IMR-90 (cell line): ENCODE measurements at regions not wholly inside any gene's neighbourhood (a gene's known extent, or its start where the extent isn't known, plus 50 kb on each side); places are given as distances from the start of the nearest gene placed in this dataset.

ENCODE experiments used
- ATAC-seq: fragments of 200-7000 bp; cut with Tn5 transposase; 2 replicates; pipeline ENCODE4 v1.9.1; 2020; ENCODE audit warnings: low read depth, mild to moderate bottlenecking, moderate library complexity
- BruUV-seq: library from RNA; stranded (reverse); fragments of 400-500 nt; replicated peaks from 2 replicates; lab custom pipeline; 2021; lab: Mats Ljungman, UMichigan
- CTCF ChIA-PET: fragments of 300-600 bp; formaldehyde crosslinking; extraction: SDS; loops from one replicate; lab custom pipeline; 2021; ENCODE audit warnings: antibody characterized with exemption; lab: Yijun Ruan, JAX
- POLR2A ChIA-PET: fragments of 300-600 bp; sonication (Branson Sonifier 250); formaldehyde crosslinking; loops from one replicate; lab custom pipeline; 2022; ENCODE audit warnings: antibody characterized with exemption; ENCODE audit not compliant: unreplicated experiment; lab: Charles Lee
- DNase-seq: peaks from one replicate; pipeline ENCODE4 v3.0.0; 2013
- H2AFZ ChIP-seq: replicated peaks from 2 replicates; pipeline ENCODE3; 2013; ENCODE audit warnings: low read length, mild to moderate bottlenecking; ENCODE audit not compliant: poor library complexity
- H2AK5ac ChIP-seq: 2 replicates; pipeline ENCODE4 v1.6.1; 2013; ENCODE audit warnings: low read depth, low read length, inconsistent platforms
- H2AK9ac ChIP-seq: replicated peaks from 2 replicates; pipeline ENCODE3; 2013; ENCODE audit warnings: mild to moderate bottlenecking, low read depth, low read length, moderate library complexity; ENCODE audit not compliant: poor library complexity
- H2BK120ac ChIP-seq: 2 replicates; pipeline ENCODE4 v1.6.1; 2013; ENCODE audit warnings: low read depth, low read length, inconsistent platforms
- H2BK15ac ChIP-seq: 3 replicates; pipeline ENCODE4 v1.6.1; 2013; ENCODE audit warnings: low read depth, low read length, inconsistent platforms
- H2BK20ac ChIP-seq: 2 replicates; pipeline ENCODE4 v1.6.1; 2013; ENCODE audit warnings: low read depth, mild to moderate bottlenecking, inconsistent platforms, low read length, moderate library complexity
- H2BK5ac ChIP-seq: 2 replicates; pipeline ENCODE4 v1.6.1; 2013; ENCODE audit warnings: mild to moderate bottlenecking, low read depth, low read length, inconsistent platforms; ENCODE audit not compliant: poor library complexity, severe bottlenecking
- H3K14ac ChIP-seq: replicated peaks from 2 replicates; pipeline ENCODE4 v1.6.1; 2013; ENCODE audit warnings: low read depth, low read length, inconsistent platforms
- H3K18ac ChIP-seq: 2 replicates; pipeline ENCODE4 v1.6.1; 2013; ENCODE audit warnings: low read depth, low read length, control low read depth
- H3K23ac ChIP-seq: 2 replicates; pipeline ENCODE4 v1.6.1; 2013; ENCODE audit warnings: low read depth, low read length, inconsistent platforms
- H3K27ac ChIP-seq: 2 replicates; pipeline ENCODE4 v1.5.1; 2013; ENCODE audit warnings: mild to moderate bottlenecking, control low read depth, low read length; ENCODE audit not compliant: insufficient read depth
- H3K27me3 ChIP-seq: 2 replicates; pipeline ENCODE4 v1.6.1; 2013; ENCODE audit warnings: low read length; ENCODE audit not compliant: control insufficient read depth, insufficient read depth
- H3K36me3 ChIP-seq: 2 replicates; pipeline ENCODE4 v1.6.1; 2013; ENCODE audit warnings: low read length, mixed read lengths; ENCODE audit not compliant: control insufficient read depth, insufficient read depth
- H3K4ac ChIP-seq: 2 replicates; pipeline ENCODE4 v1.6.1; 2013; ENCODE audit warnings: low read depth, low read length, inconsistent platforms
- H3K4me1 ChIP-seq: 2 replicates; pipeline ENCODE4 v1.6.1; 2013; ENCODE audit warnings: low read length, mixed read lengths; ENCODE audit not compliant: control insufficient read depth, insufficient read depth
- H3K4me2 ChIP-seq: 2 replicates; pipeline ENCODE4 v1.6.1; 2013; ENCODE audit warnings: low read depth, mild to moderate bottlenecking, control low read depth, low read length, moderate library complexity
- H3K4me3 ChIP-seq: 2 replicates; pipeline ENCODE4 v1.5.1; 2013; ENCODE audit warnings: low read depth, mild to moderate bottlenecking, control low read depth, low read length, moderate library complexity; ENCODE audit not compliant: insufficient read depth
- H3K56ac ChIP-seq: 2 replicates; pipeline ENCODE4 v1.6.1; 2013; ENCODE audit warnings: low read length, inconsistent platforms; ENCODE audit not compliant: insufficient read depth; ENCODE audit errors: extremely low read depth
- H3K79me1 ChIP-seq, 2 experiments: 2 replicates each; pipeline ENCODE4 v1.6.1; 2013; ENCODE audit warnings: low read length in 2 of 2, inconsistent platforms in 1 of 2, low read depth in 1 of 2
- H3K9ac ChIP-seq: 2 replicates; pipeline ENCODE4 v1.6.1; 2013; ENCODE audit warnings: low read depth, low read length, control low read depth
- H3K9me1 ChIP-seq: 2 replicates; pipeline ENCODE4 v1.6.1; 2013; ENCODE audit warnings: low read length, inconsistent platforms; ENCODE audit not compliant: insufficient read depth
- H3K9me3 ChIP-seq: 2 replicates; pipeline ENCODE4 v1.6.1; 2013; ENCODE audit warnings: low read length; ENCODE audit not compliant: control insufficient read depth, insufficient read depth
- H4K20me1 ChIP-seq: 2 replicates; pipeline ENCODE4 v1.6.1; 2013; ENCODE audit warnings: low read length, inconsistent platforms; ENCODE audit not compliant: insufficient read depth
- H4K5ac ChIP-seq: 2 replicates; pipeline ENCODE4 v1.6.1; 2013; ENCODE audit warnings: mild to moderate bottlenecking, low read depth, low read length, control low read depth
- H4K8ac ChIP-seq, 2 experiments: 2 replicates each; pipeline ENCODE4 v1.6.1; 2013; ENCODE audit warnings: low read depth in 2 of 2, low read length in 2 of 2, control low read depth in 1 of 2, inconsistent platforms in 1 of 2
- H4K91ac ChIP-seq: 2 replicates; pipeline ENCODE4 v1.6.1; 2013; ENCODE audit warnings: low read depth, low read length, inconsistent platforms; ENCODE audit not compliant: insufficient read depth
- CEBPB ChIP-seq: IDR thresholded peaks from 2 replicates; pipeline ENCODE4 v1.6.1; 2012; ENCODE audit warnings: low read depth, low read length, improper control_type of control experiment
- CHD1 ChIP-seq: IDR thresholded peaks from 2 replicates; pipeline ENCODE4 v1.6.1; 2012; ENCODE audit warnings: low read depth, low read length, improper control_type of control experiment
- CTCF ChIP-seq: conservative IDR thresholded peaks from 2 replicates; pipeline ENCODE4 v1.5.1; 2012; ENCODE audit warnings: mild to moderate bottlenecking, low read depth, low read length, improper control_type of control experiment
- ELK1 ChIP-seq: fragments of 150-350 bp; IDR thresholded peaks from 2 replicates; pipeline ENCODE4 v1.6.1; 2016; ENCODE audit warnings: low read depth, mild to moderate bottlenecking, low read length, moderate library complexity, borderline replicate concordance
- FOS ChIP-seq: fragments of 150-350 bp; IDR thresholded peaks from 2 replicates; pipeline ENCODE4 v1.6.1; 2016; ENCODE audit warnings: low read depth, low read length
- MAZ ChIP-seq: IDR thresholded peaks from 2 replicates; pipeline ENCODE4 v1.6.1; 2012; ENCODE audit warnings: low read depth, mild to moderate bottlenecking, low read length, improper control_type of control experiment, moderate library complexity, borderline replicate concordance
- MXI1 ChIP-seq: IDR thresholded peaks from 2 replicates; pipeline ENCODE4 v1.6.1; 2012; ENCODE audit warnings: low read depth, mild to moderate bottlenecking, low read length, moderate library complexity, borderline replicate concordance
- POLR2A ChIP-seq: IDR thresholded peaks from 2 replicates; pipeline ENCODE4 v1.6.1; 2012; ENCODE audit warnings: mild to moderate bottlenecking, low read depth, low read length
- RAD21 ChIP-seq: IDR thresholded peaks from 2 replicates; pipeline ENCODE4 v1.6.1; 2012; ENCODE audit warnings: low read length, improper control_type of control experiment
- RCOR1 ChIP-seq: IDR thresholded peaks from 2 replicates; pipeline ENCODE4 v1.6.1; 2012; ENCODE audit warnings: mild to moderate bottlenecking, low read length, improper control_type of control experiment; ENCODE audit not compliant: insufficient replicate concordance
- RFX5 ChIP-seq: IDR thresholded peaks from 2 replicates; pipeline ENCODE4 v1.8.0; 2012; ENCODE audit warnings: low read depth, mild to moderate bottlenecking, low read length, moderate library complexity
- SMC3 ChIP-seq: fragments of 150-350 bp; IDR thresholded peaks from 2 replicates; pipeline ENCODE4 v1.6.1; 2016; ENCODE audit warnings: low read depth, mild to moderate bottlenecking, antibody characterized with exemption, low read length, moderate library complexity
- USF2 ChIP-seq: fragments of 150-350 bp; IDR thresholded peaks from 2 replicates; pipeline ENCODE4 v1.6.1; 2017; ENCODE audit warnings: mild to moderate bottlenecking, antibody characterized with exemption, low read length, low read depth
- whole genome bisulfite sequencing, 2 experiments: methylation state at CpG; one replicate each; pipeline versions ENCODE4 v1.1.5 to v1.1.7; 2013; ENCODE audit warnings: missing lambda C conversion rate in 2 of 2; ENCODE audit not compliant: insufficient read length in 1 of 2; ENCODE audit errors: extremely low coverage in 2 of 2; 5-methylcytosine and 5-hydroxymethylcytosine counted together
- dilution Hi-C: fragments of 300-500 bp; cut with HindIII; formaldehyde crosslinking; loops from one replicate; pipeline ENCODE4 v1.14.3; 2018; ENCODE audit warnings: low sequenced_read_pairs; ENCODE audit not compliant: unreplicated experiment
- in situ Hi-C: fragments of 300-500 bp; cut with MboI; formaldehyde crosslinking; loops from 3 replicates; pipeline ENCODE4 v1.14.3; 2019; ENCODE audit warnings: low sequenced_read_pairs, inconsistent platforms, mixed read lengths
- intact Hi-C: fragments of 100-400 bp; cut with micrococcal nuclease; formaldehyde crosslinking; loops from 2 replicates; pipeline ENCODE4 v1.10.0; 2022

GRCh38 chr7:157468221-157469111 is 131.7 kb downstream of the DNAJB6 start:
- CTCF ChIA-PET = no interaction called here
- H3K14ac ChIP-seq = no peak overlapping the region
- H3K23ac ChIP-seq = no peak overlapping the region
- H4K5ac ChIP-seq = no peak overlapping the region
- H2BK15ac ChIP-seq = no peak overlapping the region
- ATAC-seq = no peak
- peaks cover 20% of the 10 kb centered on the region for H3K27me3 ChIP-seq
- no peak overlapping the region for H2AFZ ChIP-seq
- no peaks in the 10 kb centered on the region for H3K36me3 ChIP-seq
- in situ Hi-C loops (no loop called here), intact Hi-C loops (no loop called here), dilution Hi-C loops (no loop called here)
- no peaks in the 10 kb centered on the region for H3K79me1 ChIP-seq
- no peak overlapping the region for H3K27ac ChIP-seq
- no peaks in the 10 kb centered on the region for H3K4me1 ChIP-seq
- no peak overlapping the region for H3K4me3 ChIP-seq
- no peak overlapping the region for H3K4me2 ChIP-seq
- POLR2A ChIA-PET = no interaction called here
- no peak overlapping the region for H3K9ac ChIP-seq
- H3K18ac ChIP-seq = no peak overlapping the region
- no TSS peak for BruUV-seq
- H4K8ac ChIP-seq = no peak overlapping the region
- H4K91ac ChIP-seq = no peak overlapping the region
- H3K9me1 ChIP-seq = no peaks in the 10 kb centered on the region
- no peak overlapping the region for H2BK5ac ChIP-seq
- H4K20me1 ChIP-seq = no peaks in the 10 kb centered on the region
- no peak overlapping the region for H3K4ac ChIP-seq
- no peak for DNase-seq
- no peak overlapping the region for H2AK9ac ChIP-seq
- no peak overlapping the region for H2BK20ac ChIP-seq
- no peak overlapping the region for H3K56ac ChIP-seq
- peaks cover 9% of the 10 kb centered on the region for H3K9me3 ChIP-seq
- 77% methylated on average over 15 of the region's 42 CpGs; no CpG with 5 or more reads in 1 of the 2 experiments for WGBS, 2 experiments
- H2AK5ac ChIP-seq = no peak overlapping the region
- no peak for TF ChIP-seq ELK1
- no peak for TF ChIP-seq SMC3
- no peak for TF ChIP-seq RCOR1
- no peak for TF ChIP-seq RAD21
- TF ChIP-seq POLR2A = no peak
- no peak for TF ChIP-seq MXI1
- no peak for TF ChIP-seq USF2
- TF ChIP-seq RFX5 = no peak
- TF ChIP-seq MAZ = no peak
- no peak for TF ChIP-seq CEBPB
- TF ChIP-seq CHD1 = no peak
- no peak for TF ChIP-seq FOS
- TF ChIP-seq CTCF = no peak
- H2BK120ac ChIP-seq = no peak overlapping the region
